GM18508 (cell line): ENCODE measurements at regions not wholly inside any gene's neighbourhood (a gene's known extent, or its start where the extent isn't known, plus 50 kb on each side); places are given as distances from the start of the nearest gene placed in this dataset.
"Not testable (repeated sequence)": the region's sequence is repeated elsewhere in the genome, so short reads cannot be mapped to it uniquely, and the experiment has no call there.

ENCODE experiments used
- ATAC-seq: cut with Tn5 transposase; IDR thresholded peaks from one replicate; pipeline ENCODE4 v1.9.1; 2021; ENCODE audit warnings: moderate number of reproducible peaks; ENCODE audit not compliant: insufficient read depth, unreplicated experiment

DNA sequence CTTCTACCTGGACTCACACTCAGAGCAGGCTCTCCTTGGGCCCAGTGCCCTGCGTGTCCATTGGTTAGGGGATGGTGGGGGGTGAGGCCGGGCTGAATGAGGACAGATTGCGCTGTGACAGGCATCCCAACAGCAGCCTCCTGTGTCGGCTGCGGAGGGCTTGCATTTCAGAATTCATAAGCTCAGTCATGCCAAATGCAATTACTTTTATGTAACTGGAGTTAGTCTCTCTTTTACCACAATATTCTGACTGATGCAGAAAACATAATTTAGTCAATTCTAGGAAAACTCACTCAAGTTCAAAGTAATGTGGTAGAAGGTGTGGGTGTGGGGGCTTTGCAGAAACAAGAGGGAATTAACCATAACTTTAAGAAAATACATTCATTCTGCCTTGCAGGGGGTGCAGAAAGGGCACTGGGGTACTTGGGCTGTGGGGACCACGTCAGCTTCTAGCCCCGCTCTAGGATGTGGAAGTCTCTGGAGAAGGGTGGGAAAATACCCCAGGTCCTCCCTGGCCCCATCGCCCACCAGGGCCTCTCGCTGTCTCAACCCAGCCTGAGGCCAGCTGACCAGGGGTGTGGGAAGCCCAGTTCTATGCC, 257.7 kb downstream of the ADGRD1 start:
- no peak for ATAC-seq

DNA sequence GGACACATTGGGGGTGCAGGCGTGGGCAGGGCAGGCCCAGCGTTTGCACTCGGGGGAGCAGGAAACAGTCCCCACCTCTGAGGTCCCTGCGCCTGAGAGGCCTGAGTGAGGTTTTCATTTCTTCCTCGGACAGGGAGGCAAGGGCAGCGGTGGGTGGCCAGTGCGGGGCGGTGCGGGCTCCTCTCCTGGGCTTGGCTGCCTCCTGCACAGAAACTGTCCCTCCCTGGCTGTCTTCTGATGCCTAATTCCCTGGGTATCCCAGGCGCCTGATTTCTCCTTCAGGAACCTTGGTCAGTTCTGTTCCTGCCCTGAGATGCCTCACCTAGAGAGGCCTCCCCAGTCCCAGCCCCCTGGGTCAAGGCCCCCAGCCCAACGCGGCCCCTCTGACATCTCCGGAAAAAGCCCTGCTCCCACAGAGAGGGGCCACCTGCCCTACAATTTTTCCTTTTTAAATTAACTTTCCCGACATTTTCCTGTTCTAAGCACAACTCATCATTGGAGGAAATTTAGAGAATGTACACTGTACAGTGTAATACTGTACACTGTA, 260.3 kb downstream of the ADGRD1 start:
- ATAC-seq, result no peak

DNA sequence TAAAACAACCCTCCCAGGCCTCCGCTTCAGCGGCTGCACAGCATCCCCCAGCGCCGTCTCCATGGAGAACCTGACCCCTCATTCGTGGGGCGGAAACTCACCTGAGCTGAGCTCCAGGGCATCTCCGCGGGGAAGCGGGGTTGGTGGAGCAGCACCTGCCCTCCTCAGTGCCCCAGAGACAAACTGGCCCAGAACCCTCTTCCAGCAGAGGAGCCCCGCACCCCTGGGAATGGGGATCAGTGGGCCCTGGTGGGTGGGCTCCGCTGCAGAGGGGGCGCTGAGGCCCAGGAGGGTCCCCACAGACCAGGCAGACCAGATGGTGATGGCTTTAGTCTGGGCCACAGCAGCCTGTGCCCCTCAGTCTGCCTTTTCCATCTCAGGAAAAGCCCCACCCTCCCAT, 261.2 kb downstream of the ADGRD1 start:
- not testable (repeated sequence) for ATAC-seq

DNA sequence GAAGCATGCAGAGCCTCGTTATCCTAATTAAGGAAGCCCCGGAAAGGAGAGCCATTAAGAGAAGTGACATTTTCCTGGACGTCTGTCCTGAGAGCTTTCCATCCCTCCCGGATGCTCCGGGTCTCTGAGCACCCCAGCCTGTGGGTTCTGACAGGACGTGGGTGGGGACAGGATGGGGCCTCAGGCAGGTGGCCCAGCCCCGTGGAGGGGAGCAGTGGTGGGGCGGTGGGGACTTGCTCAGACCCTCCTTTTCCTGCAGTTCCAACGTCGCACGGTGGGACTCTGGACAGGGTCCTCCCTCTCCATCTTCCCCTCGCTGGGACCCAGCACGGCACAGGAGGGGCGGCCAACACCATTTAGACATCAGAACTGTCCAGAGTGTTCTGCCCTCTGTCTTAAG, 262.9 kb downstream of the ADGRD1 start:
- ATAC-seq, result not testable (repeated sequence)

DNA sequence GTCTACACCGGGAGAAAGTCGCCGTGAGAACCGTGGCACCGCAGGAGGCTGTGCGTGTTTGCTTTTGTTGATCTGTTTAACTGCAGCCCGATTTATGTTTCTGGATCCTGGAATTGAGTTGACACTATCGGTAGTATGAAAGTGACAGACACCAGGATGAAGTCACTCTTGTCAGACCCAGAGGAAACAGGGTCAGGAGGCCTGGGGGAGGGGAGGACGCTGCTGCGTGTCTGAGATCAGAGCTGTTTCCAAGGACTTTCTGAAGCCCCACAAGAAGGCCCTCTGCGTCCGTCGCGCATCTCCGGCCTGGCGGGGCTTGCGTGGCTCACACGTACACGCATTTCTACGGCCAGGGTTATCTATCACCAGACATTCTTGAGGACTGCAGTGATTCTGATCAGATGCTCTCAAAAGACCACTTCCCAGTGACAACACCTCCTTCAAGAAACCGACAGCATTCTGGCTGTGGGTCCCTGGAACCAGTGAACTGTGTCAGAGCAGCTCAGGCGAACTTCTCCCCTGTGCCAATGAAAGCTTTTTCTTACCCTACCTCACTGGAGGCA, 263.4 kb downstream of the ADGRD1 start:
- no peak for ATAC-seq

DNA sequence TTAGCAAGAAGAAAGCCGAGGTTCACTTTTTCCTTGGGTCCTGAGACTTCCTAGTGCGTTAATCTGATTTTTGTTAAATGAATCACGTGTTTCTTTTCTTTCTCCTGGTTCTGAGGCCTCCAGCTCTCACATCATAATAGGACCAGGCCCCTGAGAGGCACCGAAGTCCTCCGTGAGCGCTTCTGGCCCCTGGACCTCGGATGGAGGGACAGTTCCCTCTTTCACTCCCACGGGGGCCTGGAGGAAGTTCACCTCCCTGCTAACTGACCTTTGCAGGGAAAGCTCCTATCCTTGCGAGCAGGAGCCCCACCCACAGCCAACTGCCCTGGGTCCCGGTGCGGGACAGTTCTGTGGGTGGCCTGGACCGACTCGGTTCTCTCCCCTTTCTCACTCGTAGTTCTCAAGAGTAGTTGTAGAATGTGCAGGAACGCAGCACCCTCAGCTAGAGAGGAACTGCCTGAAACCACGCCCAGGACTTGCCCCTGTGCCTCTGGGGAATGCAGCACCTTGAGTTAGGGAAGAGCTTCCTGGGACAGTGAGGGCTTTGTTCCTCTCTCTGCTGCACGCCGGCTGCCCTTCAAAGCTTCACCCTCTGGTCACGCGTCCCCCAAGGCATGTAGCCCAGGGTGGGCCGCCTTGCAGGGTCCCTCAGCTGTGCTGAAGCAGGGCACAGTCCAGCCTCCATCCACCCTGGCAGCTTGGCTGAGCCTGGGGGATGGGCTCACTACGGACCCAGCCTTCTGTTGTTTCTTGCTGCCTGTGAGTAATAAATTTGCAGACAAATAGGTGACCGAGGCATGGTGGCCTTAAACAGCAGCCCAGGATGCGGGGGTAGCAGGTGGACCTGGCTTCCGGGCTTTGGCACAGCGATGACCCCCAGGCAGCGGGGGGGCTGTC, 264.6 kb downstream of the ADGRD1 start:
- ATAC-seq, result no peak

DNA sequence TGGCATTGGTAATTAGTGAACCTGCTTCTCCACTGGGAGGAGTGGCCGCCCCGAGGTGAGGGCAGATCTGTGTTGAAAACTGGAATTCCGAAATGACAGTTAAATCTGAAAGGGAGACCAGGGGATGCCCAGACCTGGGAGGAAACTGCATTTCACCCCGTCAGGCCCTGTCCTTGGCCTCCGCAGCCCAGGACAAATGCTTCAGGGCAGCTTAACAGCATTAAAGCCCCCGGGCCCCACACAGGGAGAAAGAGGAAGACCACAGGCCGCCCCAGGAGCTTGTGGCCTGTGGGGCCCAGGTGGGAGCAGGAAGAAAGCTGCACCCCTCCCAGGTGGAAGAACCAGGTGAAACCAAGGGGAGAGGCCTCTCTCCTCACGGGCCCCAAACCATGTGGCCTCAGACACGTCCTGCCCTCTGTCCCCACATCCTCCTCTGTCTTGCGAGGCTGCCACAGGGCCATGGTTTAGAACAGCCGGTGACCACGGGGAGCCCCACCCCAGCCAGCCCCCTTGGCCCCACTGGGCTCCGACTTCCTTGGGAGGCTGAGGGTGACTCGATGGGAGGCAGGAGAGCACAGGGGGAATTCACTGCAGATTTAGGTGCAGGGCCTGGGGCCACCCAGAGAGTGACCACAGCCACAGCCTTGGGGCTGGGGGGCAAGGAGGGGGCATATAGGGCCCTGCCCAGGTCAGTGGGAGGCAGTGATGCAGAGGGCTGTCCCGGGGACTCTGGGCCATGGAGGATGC, 265.4 kb downstream of the ADGRD1 start:
- ATAC-seq, result no peak

DNA sequence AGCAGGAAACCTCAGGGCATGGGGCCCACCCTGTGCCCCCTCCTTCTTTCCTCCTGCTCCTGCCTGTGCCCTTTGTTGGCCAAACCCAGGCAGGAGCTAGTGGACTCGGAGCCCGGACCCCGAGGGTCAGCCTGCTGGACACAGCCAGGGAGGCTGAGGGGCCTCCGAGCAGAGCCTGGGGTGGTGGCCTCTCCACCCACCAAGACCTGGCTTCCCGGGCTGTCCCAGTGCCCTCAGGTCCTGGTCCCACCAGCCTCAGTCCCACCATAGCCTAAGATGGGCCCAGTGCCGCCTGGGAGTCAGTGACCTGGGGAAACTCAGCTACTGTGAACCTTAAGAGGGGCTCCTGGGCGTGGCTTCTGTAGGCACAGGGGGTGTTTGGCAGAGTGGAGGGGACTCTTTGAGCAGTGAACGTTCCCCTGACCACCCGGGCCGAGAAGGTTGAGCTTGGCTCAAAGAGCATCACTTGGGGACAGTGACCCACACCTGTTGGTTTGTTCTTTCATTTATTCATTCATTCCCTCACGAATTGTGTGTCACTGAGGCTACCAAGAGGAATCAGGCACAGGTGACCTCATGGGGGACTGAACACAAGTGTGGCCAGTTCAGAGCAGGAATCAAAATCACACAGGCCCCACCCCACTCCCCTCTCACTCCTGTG, 266.1 kb downstream of the ADGRD1 start:
- no peak for ATAC-seq

DNA sequence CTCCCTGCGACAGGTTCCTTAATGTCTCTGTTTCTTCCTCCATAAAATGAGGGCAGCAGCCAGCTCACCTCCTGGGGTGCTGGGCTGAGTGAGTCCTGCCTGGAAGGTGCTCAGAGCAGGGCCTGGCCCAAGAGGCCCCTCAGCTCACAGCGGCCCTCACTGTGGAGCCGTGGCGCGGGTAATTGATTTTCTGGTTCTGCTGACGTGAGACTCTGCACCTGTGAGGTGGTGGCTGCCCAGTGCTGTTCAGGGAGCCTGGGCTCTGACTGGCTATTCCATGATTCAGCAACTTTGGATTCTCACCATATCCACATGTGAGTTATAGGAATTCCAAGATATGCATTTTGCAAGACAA, 266.6 kb downstream of the ADGRD1 start:
- no peak for ATAC-seq

DNA sequence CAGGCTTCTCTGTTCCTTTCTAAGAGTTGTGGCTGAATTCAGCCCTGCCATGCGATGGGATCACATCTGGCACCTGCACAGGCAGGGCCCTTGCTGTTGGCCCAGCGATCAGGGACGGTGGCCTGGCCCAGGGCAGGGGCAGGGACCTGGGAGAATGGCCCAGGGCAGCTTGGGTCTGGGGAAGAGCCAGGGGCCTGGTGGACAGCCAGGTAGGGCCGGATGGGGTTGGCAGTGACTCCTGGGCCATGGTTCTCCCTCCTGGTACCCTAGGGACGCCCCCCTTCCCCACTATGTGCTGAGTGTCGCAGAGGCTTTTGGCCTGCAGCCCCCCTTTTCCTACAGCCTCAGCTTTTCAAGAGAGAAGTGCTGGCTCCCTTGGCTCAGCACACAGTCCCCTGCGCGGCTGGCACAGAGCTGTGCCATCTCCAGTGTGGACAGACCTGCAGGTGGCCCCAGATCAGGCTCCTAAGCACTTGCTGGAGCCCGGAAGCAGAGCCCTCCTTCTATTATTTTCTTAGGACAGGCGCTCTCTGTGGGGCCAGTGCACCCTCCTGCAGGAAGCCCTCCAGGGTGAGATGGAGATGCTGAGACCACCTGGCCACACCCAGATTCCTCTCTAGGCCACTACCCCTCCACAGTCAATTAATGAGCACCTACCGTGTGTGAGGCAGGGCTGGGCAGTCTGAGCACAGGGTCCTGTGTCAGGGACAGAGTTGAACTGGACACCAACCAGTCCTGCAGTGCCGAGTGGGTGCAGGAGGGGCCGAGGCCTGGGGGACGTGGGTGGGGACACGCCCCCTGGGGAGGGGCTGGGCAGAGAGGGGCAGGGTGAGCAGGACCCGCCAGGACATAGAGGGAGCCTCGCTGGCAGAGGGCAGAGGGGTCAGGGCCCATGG, 267.6 kb downstream of the ADGRD1 start:
- ATAC-seq, result no peak

DNA sequence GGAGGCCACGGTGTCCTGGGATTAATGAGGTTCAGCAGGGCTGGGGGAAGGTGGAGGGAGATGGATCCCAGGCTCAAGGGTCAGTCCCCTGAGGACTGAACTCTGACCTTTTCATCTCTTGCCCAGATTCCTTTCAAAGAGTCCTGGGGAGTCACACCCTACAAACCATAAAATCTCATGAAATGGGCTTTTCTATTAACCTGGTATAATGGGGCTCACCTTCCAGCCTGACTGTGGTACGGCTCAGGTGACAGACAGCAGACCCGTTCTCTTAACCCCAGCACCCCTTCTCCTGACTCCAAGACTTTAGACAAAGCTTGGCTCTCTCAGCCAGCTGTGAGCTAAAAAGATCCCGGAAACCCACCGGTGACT, 268.2 kb downstream of the ADGRD1 start:
- no peak for ATAC-seq

DNA sequence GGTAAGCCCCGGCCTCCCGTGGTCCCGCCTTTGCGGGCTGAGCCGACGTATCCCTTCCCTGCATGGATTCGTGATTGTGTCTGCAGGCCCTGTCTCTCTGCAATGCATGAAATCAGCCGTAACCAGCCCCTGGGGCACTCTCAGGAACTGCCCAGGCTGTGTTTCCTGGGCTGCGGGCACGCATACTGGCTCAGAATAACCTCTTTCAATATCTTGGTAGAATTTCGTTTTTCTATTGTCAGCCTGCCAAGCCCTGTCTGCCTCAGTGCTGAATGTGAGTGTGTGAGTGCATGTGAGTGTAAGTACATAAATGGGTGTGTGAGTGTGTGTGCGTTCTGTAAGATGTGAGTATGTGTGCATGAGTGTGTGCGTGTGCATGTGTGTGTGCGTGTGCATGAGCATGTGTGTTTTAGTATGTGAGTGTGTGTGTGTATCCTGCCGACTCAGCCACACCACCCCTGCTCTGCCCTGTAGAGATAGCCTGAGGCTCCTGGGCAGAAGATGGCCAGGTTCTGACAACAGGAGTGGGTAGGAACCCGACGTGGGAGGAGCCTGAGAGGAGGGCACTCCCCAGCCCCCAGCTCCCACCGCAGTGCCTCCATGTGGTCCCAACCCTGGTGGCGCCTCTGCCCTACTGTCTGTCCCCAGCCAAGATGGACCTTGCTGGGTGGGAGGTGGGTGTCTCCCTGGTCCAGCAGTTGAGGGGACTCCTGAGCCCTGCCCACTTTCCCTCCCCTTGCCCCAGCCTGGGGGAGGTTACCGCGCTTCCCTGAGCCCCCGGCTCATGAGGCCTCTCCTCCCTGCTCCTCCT, 268.8 kb downstream of the ADGRD1 start:
- ATAC-seq, result no peak

DNA sequence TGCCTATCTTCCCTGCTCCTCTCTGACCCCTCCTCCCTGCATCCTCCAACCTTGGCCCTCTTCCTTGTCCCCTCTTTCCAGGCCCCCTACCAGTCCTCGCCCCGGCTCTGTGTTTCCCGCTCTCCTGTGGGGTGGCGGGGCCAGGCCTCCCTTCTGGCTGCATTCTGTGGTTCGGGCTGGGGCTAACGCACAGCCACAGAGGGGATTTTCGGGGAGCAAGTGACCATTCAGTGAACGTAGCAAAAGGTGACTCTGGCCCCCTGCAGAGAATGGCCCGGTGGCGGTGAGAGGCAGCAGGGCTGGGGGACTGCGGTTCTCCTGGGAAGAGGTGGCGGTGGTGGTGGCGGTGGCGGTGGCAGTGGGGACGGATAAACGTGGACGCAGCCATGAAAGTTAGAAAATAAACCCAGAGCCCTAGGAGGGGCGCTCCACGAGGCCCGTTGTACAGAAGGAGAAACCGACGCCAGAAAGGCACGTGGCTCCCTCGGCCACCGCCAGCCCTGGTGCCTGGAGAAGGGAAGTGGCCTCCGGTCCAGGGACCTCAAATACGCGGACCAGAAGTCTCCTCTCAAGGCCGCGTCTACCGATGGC, 269.6 kb downstream of the ADGRD1 start:
- ATAC-seq, result no peak

DNA sequence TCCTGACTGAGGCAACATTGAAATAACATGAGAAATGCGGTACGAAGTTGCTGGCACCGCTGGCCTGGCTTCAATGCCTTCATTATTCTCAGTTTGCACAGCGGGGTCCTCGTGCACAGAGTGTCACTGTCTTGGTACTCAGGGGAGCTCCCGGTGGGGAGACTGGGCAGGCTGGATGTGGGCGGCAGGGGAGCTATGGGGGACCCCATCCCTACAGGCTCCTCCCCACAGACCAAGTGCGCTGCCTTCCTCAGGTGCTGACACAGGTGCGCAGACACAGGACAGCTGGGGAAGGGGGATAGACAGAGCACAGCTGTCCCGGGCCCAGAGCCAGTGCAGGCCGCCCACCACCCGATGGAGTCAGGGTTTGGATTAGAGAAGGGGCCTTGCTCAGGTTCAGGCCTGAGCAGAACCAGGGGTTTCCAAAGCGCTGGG, 270.1 kb downstream of the ADGRD1 start:
- ATAC-seq, result no peak

DNA sequence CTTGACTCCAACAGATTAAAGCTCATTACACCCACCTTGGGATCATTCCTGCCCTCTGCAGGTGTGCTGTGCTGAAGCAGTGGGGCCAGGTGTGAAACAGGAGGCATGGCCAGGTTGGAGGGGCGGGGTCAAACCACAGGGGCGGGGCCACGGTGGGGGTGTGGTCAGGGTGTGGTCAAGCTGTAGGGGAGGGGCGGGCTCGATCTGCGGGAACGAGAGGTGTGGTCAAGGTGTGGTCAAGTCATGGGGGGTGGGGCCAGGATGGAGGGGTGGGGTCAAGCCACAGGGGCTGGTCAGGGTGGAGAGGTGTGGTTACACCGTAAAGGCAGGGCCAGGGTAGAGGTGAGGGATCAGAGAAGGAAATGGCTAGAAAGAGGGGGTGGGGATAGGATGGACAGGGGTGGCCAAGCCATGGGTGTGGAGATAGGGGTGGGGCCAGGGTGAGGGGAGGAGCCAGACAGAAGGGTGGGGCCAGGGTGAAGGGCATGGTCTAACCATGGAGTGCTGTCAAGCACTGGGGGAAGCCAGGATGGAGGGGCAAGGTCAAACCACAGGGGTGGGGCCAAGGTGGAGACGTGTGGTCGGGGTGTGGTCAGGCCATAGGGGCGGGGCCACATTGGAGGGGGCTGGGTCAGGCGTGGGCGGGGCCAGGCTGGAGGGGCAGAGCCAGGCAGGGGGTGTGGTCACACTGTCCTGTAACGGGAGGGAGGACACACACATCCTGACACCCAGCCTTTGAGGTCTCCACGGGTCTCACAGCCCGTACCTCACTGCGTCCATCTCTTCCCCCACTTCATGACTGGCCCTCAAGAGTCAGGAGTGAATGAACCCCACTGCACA, 270.7 kb downstream of the ADGRD1 start:
- ATAC-seq, result not testable (repeated sequence)

DNA sequence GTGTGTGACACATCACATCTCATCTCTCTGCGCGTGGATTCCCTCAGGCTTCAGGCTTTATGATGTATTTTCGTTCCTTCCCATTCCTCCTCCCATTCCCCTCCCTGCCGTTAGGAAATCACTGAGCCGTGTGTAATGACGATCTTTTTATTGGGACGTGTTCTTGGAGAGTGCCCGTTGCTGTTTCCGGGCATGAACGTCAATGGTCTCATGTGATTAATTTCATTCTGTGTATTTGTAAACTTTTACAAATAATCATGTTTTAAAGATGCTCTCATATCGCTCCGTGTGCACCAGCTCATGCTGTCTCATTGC, 271.3 kb downstream of the ADGRD1 start:
- not testable (repeated sequence) for ATAC-seq
